ENCODE measurements at regions not wholly inside any gene's neighbourhood (a gene's known extent, or its start where the extent isn't known, plus 50 kb on each side); places are given as distances from the start of the nearest gene placed in this dataset.

DNA sequence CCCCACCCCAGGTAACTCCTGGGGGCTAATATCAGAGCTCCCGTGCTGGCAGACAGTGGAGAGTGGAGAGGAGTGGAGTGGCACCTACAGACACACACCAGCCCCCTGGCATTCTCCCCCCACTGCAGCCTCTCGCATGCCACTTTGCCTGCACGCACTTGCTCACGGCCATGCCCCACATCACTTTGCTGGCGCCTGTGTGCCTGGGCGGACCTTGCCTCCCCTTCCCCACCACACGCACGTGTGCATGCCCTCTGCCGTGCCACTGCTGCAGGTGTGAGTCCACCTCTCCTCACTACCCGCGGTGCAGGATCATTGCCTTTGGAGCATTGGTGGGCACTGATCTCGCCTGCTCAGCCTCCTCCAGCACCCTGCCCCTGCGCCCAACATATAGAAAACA, 72.6 kb upstream of the DOK6 start:
- H3K9me3 ChIP-seq (ENCODE audit: control insufficient read depth, insufficient read depth, low read depth, low read length), result no peaks in the 10 kb centered on the region
- no peak overlapping the region for H3K4me3 ChIP-seq (ENCODE audit: low read depth, low read length)
- no peak for TF ChIP-seq ZNF626 (tag by site-specific recombination; IDR thresholded peaks at IDR 0.05)
- H3K27ac ChIP-seq (ENCODE audit: extremely low read depth, low read depth, low read length), result no peak overlapping the region
- no peaks in the 10 kb centered on the region for H3K36me3 ChIP-seq (ENCODE audit: control insufficient read depth in 2 of 2, insufficient read depth in 1 of 2, low read length in 2 of 2)
- no peaks in the 10 kb centered on the region for H3K4me1 ChIP-seq (ENCODE audit: control insufficient read depth, insufficient read depth, low read length)
- ChIA-PET POLR2A (no interaction called here), CTCF (no interaction called here)

DNA sequence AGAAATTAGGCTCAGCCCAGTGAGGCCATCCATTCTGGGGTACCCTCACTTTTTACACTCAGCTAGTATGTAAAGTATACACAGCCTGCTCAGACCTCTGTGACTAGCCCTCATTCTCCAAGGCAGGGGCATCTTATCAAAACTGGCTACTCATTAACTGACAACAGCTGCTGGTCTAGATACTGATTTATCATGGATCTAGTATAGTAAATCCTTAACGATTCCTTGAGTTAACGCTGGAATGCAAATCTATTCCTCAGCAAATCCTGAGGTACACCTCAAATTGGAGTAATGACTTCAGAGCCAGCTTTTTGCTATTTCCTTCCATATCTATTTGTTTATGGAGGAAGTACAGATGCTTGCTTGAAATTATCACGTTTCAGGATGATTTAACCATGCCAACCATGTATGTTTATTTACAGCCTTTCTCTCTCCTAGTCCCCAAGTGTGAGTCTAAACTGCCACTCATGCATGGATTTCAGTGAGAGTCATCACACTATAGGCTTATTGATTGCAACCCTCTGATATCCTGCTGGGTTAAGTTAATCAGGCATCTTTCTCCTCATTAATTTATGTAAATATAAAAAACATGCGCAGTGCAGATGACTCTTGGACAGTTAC, 70.2 kb upstream of the DOK6 start:
- CTCF ChIA-PET, result interaction anchor here (0.6 kb wide), 1 partner anchor 31 kb away, joined by 6 read pairs; no protein-coding TSS in a partner anchor
- Histone ChIP-seq H3K4me1 (ENCODE audit: control insufficient read depth, insufficient read depth, low read length) (no peaks in the 10 kb centered on the region), H3K36me3 (ENCODE audit: control insufficient read depth in 2 of 2, insufficient read depth in 1 of 2, low read length in 2 of 2) (no peaks in the 10 kb centered on the region), H3K27ac (ENCODE audit: extremely low read depth, low read depth, low read length) (no peak overlapping the region), H3K4me3 (ENCODE audit: low read depth, low read length) (no peak overlapping the region), H3K9me3 (ENCODE audit: control insufficient read depth, insufficient read depth, low read depth, low read length) (no peaks in the 10 kb centered on the region)
- TF ChIP-seq ZNF214 (tag by site-specific recombination; IDR thresholded peaks at IDR 0.05; ENCODE audit: borderline replicate concordance), result no peak
- TF ChIP-seq, protein P1, sequence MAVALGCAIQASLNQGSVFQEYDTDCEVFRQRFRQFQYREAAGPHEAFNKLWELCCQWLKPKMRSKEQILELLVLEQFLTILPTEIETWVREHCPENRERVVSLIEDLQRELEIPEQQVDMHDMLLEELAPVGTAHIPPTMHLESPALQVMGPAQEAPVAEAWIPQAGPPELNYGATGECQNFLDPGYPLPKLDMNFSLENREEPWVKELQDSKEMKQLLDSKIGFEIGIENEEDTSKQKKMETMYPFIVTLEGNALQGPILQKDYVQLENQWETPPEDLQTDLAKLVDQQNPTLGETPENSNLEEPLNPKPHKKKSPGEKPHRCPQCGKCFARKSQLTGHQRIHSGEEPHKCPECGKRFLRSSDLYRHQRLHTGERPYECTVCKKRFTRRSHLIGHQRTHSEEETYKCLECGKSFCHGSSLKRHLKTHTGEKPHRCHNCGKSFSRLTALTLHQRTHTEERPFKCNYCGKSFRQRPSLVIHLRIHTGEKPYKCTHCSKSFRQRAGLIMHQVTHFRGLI (tag by site-specific recombination; IDR thresholded peaks at IDR 0.05), result no peak
- TF ChIP-seq KLF16 (tag by site-specific recombination; IDR thresholded peaks at IDR 0.05), result no peak
- TF ChIP-seq, protein P2, sequence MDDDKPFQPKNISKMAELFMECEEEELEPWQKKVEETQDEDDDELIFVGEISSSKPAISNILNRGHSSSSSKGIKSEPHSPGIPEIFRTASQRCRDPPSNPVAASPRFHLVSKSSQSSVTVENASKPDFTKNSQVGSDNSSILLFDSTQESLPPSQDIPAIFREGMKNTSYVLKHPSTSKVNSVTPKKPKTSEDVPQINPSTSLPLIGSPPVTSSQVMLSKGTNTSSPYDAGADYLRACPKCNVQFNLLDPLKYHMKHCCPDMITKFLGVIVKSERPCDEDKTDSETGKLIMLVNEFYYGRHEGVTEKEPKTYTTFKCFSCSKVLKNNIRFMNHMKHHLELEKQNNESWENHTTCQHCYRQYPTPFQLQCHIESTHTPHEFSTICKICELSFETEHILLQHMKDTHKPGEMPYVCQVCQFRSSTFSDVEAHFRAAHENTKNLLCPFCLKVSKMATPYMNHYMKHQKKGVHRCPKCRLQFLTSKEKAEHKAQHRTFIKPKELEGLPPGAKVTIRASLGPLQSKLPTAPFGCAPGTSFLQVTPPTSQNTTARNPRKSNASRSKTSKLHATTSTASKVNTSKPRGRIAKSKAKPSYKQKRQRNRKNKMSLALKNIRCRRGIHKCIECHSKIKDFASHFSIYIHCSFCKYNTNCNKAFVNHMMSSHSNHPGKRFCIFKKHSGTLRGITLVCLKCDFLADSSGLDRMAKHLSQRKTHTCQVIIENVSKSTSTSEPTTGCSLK (tag by site-specific recombination; IDR thresholded peaks at IDR 0.05), result no peak
- no peak for TF ChIP-seq EGR2 (tag by site-specific recombination; IDR thresholded peaks at IDR 0.05; ENCODE audit: low read depth)
- TF ChIP-seq ZNF112 (tag by site-specific recombination; IDR thresholded peaks at IDR 0.05), result no peak
- TF ChIP-seq ZNF341 (tag by site-specific recombination; IDR thresholded peaks at IDR 0.05; ENCODE audit: low read depth), result no peak
- no peak for TF ChIP-seq KLF7 (tag by site-specific recombination; IDR thresholded peaks at IDR 0.05; ENCODE audit: borderline replicate concordance)
- TF ChIP-seq ZFP69B (tag by site-specific recombination; IDR thresholded peaks at IDR 0.05), result no peak
- TF ChIP-seq ZNF624 (tag by site-specific recombination; IDR thresholded peaks at IDR 0.05), result no peak
- no peak for TF ChIP-seq GLI4 (tag by site-specific recombination; IDR thresholded peaks at IDR 0.05)
- no peak for TF ChIP-seq ZNF2 (tag by site-specific recombination; IDR thresholded peaks at IDR 0.05)
- TF ChIP-seq WT1 (tag by site-specific recombination; IDR thresholded peaks at IDR 0.05), result no peak
- no peak for TF ChIP-seq ZNF174 (tag by site-specific recombination; IDR thresholded peaks at IDR 0.05)
- POLR2A ChIA-PET, result no interaction called here

DNA sequence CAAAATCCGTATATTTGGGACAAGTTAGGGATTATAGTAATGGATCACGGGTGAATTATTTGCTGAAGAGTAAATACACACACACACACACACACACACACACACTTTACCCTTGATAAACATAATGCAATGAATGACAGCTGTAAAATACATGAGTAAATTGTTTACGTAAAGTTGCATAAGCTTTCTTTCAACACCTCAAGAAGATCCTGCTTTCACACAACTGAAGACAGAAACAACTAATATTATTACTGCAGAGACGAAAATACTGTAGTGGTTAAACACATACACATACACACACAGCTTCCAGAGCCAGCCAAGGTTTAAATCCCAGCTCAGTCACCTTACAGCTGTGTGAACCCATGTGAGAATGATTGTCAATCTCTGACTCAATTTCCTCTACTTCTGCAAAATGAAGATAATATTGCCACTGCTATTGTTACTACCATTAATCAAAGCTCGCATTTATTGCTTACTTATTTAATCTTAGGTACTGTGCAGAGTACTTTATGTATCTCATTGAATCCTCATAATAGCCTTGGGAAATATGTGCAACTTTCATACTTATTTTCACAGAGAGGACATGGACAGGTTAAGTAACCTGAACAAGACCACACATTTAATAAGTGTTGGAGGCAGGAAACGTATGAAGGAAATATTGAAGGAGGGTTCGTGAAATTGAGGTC, 50.6 kb upstream of the DOK6 start:
- H3K9me3 ChIP-seq (ENCODE audit: control insufficient read depth, insufficient read depth, low read depth, low read length), result no peaks in the 10 kb centered on the region
- CTCF ChIA-PET, result no interaction called here
- TF ChIP-seq MYNN (tag by site-specific recombination; IDR thresholded peaks at IDR 0.05; ENCODE audit: borderline replicate concordance) (no peak), ZNF416 (tag by site-specific recombination; IDR thresholded peaks at IDR 0.05) (no peak), ZNF76 (tag by site-specific recombination; IDR thresholded peaks at IDR 0.05; ENCODE audit: borderline replicate concordance, low read depth) (no peak), ZNF23 (tag by site-specific recombination; IDR thresholded peaks at IDR 0.05; ENCODE audit: borderline replicate concordance) (no peak), ZNF335 (tag by site-specific recombination; conservative IDR thresholded peaks at IDR 0.05) (no peak), EGR2 (tag by site-specific recombination; IDR thresholded peaks at IDR 0.05; ENCODE audit: low read depth) (no peak), ZNF324 (tag by site-specific recombination; IDR thresholded peaks at IDR 0.05) (no peak)
- TF ChIP-seq, protein P3, sequence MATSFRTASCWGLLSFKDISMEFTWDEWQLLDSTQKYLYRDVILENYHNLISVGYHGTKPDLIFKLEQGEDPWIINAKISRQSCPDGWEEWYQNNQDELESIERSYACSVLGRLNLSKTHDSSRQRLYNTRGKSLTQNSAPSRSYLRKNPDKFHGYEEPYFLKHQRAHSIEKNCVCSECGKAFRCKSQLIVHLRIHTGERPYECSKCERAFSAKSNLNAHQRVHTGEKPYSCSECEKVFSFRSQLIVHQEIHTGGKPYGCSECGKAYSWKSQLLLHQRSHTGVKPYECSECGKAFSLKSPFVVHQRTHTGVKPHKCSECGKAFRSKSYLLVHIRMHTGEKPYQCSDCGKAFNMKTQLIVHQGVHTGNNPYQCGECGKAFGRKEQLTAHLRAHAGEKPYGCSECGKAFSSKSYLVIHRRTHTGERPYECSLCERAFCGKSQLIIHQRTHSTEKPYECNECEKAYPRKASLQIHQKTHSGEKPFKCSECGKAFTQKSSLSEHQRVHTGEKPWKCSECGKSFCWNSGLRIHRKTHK (tag by site-specific recombination; IDR thresholded peaks at IDR 0.05), result no peak
- TF ChIP-seq, protein P4, sequence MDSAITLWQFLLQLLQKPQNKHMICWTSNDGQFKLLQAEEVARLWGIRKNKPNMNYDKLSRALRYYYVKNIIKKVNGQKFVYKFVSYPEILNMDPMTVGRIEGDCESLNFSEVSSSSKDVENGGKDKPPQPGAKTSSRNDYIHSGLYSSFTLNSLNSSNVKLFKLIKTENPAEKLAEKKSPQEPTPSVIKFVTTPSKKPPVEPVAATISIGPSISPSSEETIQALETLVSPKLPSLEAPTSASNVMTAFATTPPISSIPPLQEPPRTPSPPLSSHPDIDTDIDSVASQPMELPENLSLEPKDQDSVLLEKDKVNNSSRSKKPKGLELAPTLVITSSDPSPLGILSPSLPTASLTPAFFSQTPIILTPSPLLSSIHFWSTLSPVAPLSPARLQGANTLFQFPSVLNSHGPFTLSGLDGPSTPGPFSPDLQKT (IDR thresholded peaks at IDR 0.05; ENCODE audit: borderline replicate concordance, low read depth, low read length), result no peak
- POLR2A ChIA-PET, result no interaction called here
- no peak overlapping the region for H3K27ac ChIP-seq (ENCODE audit: extremely low read depth, low read depth, low read length)
- H3K4me3 ChIP-seq (ENCODE audit: low read depth, low read length), result no peak overlapping the region
- H3K36me3 ChIP-seq (ENCODE audit: control insufficient read depth in 2 of 2, insufficient read depth in 1 of 2, low read length in 2 of 2), result no peaks in the 10 kb centered on the region
- no peaks in the 10 kb centered on the region for H3K4me1 ChIP-seq (ENCODE audit: control insufficient read depth, insufficient read depth, low read length)
